Medulla oblongata (tissue), 1 donor: ENCODE measurements at regions not wholly inside any gene's neighbourhood (a gene's known extent, or its start where the extent isn't known, plus 50 kb on each side); places are given as distances from the start of the nearest gene placed in this dataset.

Experiments used
- DNase-seq: peaks from one replicate; pipeline ENCODE4 v3.0.0-alpha.2; 2015; ENCODE audit errors: extremely low spot score

DNA sequence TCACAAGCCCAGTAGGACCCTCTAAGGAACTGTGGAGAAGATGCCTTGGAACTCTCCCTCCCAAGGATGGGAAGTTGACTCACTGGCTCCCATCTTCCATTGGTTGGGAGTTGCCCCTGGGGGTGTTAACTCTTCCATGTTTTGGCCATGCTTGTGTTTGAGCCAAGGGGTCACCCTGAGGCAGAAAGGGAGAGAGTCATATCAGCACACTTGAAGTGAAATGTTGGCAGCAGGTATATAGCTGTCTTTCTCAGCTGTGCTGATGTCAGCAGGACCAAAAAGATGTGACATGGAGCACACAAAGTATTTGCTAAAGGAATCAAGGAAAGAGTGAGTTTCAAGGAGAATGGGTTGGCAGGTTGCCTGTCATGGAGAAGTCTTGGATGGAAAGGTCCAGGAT is 359.4 kb downstream of the RPS24 start:
- no peak for DNase-seq

DNA sequence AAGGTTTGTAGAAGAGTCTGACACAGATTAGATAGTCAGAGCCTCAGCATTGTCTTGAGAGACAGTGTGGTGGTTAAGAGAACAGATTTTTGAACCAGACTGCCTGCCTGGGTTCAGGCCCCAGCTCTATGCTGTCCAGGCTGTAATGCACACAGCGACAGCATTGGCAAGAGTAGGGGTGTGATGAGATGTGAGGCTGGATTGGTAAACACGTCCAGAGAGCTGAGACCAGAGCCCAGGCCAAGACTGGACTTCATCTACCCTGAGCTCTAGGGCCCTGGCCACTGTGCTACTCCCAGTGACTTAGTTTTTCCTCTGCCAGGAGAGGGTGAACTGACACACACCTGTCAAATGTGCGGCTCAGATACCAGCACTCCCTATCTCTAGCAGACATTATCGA is 360.4 kb downstream of the RPS24 start:
- DNase-seq, result no peak

DNA sequence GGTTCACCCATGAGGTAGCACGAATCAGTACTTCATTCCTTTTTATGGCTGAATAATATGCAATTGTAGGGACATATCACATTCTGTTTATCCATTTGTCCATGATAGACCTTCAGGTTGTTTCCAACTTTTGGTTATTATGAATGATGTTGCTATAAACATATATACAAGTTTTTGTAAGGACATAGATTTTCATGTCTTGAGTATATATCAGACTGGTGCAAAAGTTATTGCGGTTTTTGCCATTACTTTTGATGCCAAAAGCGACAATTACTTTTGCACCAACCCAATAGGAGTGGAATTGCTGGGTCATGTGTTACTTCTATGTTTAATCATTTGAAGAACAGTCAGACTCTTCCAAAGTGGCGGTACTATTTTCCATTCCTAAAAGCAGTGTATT is 361.5 kb downstream of the RPS24 start:
- DNase-seq, result no peak

DNA sequence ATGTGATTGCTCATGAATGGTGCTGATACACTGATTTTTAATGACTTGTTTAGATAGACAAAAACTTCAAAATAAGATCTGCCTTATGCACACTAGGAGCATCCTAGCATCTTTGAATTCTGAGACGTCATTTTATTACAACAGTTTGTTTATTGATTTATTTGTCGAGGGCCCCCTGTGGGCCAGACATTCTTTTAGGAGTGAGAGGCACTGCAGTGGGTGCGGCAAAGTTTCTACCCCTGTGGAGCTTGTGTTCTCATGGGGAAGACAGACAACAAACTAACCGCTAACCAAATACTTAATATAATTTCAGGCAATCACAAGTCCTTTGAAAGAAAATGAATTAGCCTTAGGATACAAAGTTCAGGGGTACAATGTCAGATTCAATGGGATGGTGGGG is 363.1 kb downstream of the RPS24 start:
- DNase-seq, result no peak

DNA sequence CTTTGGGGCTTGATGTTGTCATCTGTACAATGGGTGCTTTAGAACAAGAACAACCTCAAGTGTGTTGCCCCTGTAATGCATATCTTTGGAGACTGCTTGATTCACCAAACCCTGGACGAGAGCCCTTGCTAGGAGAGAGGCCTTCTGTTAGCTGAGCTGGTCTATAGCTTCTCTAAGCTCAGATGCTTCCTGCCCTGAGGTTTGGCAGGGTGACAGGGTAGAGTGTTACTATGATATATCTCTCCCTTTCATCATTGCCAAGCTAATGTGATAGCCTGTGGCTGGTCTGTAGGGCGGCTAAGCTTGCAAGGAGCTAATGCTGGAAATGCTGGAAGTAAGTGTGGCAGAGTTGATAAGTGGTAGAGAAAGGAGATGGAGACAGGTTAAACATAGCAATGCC is 364.1 kb downstream of the RPS24 start:
- DNase-seq, result no peak

DNA sequence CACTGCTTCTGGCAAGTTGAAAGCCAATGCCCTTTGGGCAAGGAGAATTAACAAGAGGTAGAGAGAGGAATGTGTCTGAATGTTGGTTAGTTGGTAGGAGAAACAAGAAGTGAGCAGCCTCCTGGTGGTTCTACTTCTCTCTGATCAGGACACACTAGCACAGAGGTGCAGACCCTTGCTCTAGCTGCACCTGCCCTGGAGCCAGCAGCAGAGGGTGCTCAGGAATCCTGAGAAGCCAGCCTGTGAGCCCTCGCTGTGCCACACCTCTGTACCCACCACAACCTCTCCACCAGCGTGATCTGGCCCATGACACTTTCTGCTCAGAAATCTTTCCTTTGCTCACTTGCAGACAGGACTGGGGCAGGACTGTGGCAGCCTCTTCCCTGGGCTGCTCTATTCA is 364.7 kb downstream of the RPS24 start:
- no peak for DNase-seq

DNA sequence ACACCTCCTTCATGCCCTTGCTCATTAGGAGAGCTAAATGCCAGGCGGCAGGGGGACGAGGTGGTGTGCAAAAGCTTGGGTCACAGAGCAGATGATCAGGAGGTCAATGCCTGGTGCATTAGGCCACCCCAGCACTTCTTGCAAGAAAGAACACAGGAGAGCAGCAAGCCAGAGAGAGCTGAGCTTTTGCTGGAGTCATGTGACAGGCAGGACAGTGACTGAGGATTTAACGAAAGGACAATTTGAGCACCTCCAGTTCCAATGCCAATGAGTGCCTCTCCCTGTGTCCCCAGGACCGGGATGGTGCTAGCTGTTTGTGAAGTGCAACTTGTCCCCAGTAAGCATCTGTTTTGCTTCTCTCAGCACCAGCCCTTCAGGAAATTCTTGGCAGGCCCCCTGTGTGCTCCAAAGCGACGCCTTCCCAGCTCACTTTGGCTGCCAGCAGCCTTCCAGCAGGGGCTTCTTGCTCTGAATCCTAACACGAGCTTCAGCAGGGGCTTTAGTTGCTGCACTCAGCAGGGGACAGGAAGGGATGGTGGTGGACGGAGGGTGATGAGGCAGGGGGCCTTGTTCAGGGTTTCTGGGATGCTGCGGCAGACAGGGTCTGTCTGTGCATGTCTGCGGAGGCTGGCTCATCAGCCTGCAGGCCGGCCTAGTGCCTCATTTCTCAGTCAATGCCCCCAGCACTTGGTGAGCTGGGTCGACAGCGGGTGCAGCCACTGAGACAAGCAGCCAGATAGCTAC is 368.1 kb downstream of the RPS24 start:
- peak; percentile 75 for DNase-seq

DNA sequence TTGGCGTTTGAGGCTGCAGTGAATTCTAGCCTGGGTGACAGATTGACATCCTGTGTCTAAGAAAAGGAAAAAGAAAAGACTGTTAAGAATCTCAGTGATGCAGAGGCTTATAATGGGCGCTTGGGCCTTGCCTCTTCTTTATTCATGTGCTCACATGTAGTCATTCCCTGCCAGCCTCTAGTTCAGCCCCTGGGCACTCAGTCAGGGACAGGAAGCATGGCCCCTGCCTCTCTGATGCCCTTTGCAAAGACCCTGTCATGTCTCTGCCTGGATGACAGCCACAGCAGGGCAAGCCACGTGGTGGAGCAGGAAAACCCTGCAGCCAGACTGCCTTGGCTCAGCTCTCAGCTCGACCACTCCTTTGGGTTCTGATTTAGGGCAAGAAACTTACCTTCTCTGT is 368.9 kb downstream of the RPS24 start:
- DNase-seq, result no peak

DNA sequence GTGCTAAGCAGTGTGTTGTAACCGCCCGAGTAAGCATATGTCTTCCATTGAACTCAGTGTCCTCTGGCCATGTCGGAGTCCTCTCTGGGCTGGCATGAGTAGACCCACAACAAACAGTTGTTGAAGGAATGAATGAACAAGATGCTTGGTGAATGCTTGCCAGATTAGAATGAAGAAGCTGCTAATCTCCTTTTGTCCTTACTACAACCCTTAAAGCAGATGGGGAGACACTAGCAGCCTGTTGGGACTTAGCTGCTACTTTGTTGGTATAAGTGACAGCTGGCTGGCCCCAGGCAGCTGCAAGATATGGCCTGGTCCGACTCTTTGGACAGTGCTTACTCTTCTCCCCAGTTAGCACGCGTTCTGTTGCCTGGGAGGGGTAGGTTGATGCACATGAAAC is 370.1 kb downstream of the RPS24 start:
- no peak for DNase-seq

DNA sequence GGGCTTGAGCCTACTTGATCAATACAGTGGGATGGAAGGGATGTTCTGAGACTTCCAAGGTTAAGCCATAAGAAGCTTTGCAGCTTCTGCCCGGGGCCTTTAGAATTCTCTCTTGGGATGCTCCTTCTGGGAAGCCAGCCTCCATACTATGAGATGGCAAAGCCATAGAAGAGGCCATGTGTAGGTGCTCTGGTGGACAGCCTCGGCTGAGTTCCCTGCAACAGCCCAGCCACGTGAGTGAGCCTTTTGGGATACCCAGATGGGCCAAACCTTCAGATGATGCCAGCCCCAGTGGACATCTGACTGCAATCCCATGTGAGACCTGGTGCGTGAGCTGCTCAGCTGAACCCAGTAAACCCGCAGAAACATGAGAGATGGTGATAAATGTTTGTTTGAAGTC is 370.6 kb downstream of the RPS24 start:
- DNase-seq, result no peak

DNA sequence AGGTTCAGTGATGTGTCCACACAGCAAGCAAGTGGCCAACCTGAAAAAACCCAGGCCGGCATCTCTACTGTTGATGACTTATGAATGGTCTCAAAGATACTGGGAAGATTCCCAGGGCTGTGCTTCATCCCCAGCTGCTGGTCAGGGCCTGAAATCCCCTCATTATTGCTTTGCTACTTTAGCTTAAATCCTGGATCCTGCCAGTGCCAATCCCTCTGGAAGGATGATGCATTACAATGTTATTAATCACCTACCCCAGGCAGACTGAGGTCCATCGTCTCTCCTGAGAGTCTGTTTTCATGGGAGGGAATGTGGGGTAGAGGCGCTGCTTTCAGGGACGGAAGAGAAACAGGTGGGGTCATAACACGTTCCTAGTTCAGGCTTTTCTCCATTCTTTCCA is 371.6 kb downstream of the RPS24 start:
- no peak for DNase-seq

DNA sequence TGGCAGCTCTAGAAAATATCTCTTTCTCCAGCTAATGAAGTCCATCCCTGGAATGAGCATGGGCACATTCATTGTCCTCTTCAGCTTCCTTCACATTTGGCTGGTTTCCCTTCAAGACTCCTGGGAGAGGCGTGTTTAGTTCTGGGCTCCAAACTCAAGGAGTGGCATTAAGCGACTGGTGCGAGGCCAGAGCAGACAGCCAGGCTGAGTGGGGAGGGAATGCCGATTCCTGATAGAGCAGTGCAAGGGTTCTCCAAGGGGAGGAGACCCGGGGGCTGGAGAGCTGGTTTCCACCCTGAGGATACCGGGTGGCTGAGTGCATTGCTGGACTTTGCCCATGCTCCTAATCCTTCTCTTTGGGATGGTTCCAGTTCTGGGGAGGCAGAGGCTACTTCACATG is 372.1 kb downstream of the RPS24 start:
- DNase-seq, result peak; percentile 50

DNA sequence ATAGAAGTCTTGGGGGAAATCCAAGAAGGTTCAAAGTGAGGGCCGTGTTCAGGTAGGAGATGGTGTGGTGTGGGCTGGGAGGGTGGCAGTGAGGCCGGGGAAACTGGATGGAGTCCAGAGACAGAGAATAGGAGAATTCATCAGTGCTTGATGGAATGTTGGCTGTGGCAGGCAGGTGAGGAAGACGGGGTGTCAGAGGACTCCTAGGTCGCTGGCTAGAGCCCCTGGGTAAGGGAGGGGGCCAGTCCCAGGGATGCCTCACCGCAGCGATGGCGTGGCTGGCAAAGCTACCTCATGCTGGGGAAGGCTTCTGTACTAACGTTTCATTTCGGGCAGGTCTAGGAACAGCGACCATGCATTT is 373.0 kb downstream of the RPS24 start:
- DNase-seq, result no peak

DNA sequence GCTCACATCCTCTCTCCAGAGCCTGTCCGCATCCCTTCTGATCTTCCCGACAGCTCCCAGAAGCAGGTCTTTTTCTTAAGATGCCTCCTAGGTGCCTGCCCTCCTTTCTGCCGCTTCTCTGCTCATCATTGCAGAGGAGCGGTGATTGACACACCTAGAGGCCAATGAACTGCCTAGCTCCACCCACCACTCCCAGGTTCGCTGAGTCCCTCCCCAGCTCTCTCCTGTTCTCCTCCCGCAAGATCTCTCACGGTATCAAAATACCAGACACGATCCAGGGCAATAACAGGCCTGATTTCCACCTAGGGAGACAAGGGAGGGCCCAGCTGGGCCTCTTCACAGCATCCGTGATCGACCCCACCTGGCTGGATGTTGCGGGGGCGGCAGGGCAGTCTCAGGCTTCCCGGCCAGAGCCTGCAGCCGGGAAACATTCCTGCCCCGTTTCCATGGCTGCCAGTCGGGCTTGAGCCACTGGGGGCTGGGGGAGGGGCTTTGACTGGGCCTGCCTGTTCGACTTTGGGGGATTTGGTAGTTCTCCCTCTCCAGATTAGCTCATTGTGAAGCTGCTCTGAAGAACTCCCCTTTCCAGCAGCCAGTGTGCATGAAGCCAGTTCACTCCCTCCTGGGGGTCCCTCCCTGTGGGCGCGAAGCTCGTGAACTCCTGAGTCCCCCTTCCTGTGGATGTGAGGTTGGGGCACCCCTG is 373.5 kb downstream of the RPS24 start:
- DNase-seq, result peak; percentile 73

DNA sequence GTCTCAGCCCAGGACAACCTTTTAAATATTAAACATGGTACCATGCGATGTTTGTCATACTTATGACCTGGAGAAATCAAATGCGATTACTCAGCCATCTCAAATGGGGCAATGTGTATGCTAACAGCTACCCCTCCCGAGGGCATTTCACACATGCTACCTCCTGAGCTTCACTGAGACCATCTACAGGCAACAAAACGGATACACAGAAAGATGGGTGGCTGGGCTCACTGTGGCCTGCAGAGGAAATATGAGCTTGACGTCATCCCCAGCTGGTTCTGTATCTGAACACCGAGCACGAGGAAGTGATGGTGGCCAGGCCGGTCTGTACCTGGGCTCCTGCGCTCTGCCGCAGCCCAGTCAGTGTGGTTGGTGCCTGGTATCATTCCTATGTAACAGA is 374.3 kb downstream of the RPS24 start:
- DNase-seq, result no peak

DNA sequence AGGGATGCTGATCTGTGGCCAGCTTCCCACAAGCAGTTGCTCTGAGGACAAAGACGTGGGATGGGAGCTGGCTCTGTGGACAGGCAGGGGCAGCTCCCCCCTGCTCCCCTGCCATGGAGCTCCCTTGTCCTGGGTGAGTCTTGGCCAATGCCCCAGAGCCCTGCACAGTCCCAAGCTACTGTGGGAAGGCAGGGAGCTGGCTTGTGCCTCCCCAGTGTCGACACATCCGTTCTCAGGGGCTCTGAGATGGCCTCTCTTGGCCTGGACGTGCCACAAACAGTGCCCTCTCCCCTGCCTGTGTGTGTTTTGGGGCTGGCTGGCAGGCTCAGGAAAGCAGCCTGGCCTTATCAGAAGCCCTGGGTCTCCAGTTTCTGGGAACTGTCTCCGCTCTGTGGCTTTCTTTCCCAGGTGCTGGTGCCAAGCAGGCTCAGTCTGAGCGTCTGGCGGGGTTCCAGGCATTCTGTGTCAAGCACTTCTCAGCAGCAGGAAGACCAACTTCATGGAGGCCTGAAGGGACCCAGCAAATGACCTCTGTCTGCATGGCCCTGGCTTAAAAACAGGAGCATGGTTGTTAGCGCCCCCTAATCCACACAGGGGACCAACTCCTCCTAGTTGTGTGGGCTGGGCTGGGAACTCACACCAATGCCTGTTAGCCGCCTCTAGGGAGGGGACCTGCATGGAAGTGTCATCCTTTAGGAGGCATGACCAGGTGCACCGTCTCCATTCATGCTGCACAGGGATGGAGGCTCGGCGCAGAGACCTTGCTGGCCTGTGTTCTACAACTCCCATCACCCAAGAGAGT is 375.2 kb downstream of the RPS24 start:
- peak; percentile 54 for DNase-seq

DNA sequence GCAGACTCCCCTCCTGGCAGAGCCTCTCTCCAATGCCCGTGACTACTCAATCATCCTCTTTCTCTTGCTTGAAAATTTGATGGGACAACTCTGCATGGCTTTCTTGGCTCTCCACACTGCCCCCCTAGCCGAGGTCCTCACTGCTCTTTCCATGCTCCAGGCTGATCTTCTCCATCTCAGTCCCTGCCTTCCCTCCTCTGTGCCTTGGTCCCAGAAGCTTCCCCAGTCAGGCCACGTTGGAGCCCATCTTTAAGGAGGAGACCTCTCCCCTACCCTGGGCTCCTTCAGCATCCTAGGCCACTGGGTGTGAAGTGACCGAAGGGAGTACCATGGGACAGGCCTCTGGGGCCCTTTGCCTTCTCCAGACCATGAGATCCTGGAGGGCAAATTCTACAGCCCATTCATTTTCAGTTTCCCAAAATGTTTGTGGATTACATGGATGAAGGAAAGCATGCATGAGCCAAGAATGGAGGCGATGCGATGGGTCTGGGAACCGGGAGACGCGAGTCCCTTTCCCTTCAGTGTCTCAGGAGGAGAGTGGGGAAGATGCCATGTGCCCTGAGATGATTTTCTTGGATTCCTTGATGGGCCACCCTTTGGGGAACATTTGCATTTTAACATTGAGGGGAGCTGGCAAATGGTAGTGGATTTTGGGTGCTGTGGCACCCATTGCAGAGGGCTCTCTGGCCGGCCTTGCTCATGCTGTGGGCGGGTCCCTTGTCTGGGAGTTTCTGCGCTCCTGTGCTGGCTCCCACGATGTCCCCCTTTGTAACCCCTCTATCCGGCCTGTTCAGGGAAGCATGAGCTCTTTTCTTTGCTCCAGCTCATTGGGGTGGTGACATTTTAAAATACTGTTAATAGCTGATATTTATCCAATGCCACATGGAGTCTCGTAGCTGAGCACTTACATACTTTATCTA is 376.6 kb downstream of the RPS24 start:
- no peak for DNase-seq

DNA sequence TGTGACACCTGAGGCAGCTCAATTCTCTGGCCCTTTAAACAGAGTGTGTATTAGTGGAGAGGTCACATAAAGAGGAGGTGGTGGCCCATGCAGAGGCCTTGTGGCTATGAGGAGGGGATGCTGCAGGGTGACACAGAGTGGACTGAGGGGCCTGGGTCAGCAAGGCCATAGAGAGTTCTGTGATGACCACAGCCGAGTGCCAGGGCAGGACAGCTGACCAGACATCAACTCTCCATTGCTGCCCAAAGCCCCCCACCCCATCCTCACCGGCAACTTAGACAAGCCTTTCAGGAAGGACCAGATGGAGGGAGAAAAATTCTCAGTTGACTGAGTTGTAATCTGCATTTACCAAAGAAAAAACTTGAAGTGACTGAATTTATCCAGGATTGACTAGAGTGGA is 378.1 kb downstream of the RPS24 start:
- DNase-seq, result no peak

DNA sequence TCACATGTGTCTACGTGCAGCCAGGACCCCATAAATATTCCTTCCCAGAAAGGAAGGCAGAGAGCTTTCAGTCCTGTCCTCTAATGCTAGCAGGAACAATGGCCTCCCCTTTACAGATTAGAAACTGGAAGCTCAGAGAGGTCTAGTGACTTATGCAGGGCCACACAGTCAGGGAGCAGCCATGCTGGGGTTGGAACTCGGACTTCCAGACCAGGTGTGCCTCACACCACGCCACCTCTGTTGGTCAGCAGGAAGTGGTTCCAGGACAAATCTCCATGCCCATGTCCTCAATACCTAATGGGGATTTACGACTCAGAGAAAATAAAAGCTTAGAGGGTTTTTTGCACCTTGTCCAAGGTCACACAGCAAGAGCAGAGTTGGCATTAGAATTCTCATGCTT is 378.9 kb downstream of the RPS24 start:
- no peak for DNase-seq

DNA sequence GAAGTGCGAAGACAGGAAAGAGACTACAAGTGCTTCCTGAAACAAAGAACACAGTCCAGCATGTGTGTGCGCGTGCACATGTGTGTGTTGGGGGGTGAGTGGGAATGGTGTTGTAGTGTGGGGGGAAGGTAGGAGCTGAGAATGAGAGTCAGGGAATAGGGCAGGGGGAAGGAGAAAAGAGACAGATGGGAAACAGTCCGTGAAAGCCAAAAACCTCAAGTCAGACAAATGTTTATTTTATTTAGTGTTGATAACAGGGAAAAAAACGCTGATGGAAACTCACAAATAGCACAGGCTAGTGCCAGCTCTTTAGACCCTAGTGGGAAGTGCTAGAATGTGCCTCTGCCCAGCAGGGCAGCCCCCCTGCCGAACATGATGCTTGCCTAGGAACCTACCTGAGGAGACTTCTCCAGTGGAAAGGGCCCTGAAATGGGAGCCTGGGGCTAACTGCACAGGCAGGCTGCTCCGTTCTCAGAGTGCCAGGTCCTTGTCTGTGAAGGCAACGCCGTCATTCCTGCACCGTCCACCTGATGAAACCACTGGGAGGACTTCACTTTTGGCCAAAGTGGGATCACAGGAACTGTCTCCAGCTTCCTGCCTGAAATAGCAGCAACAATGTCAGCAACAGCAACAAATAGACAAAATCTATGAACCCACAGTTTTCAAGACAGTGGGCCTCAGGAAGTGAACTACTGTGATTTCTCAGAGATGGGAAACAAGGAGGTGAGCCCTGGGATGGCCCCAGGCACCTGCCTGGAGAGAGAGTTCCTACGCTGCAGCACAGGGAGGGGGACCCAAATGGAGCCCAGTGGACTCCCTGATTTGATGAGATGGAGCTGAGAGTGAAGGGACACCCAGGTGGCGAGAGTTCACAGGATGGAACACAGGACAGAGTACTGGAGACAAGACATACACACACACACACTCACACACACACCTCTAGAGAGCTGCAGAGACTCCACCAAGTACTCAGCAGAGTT is 379.7 kb downstream of the RPS24 start:
- DNase-seq, result no peak

DNA sequence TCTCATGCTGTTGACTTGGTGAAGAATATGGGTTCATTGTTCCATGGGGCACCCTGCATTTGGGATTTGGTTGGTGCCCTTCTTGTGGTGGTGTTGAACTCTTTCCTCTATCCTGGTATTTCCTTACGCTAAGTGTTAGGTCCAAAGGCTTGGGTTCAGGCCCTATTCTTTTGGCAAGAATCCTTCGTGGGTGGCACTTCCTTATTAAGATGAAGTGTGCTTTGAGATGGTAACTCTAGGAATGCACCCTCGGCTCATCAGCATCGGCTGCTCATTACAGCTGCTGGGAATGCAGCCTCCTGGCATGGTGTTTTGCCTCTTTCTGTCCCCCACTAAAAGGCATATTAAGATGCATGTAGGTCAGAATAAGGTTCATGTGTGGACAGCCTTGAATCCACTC is 380.7 kb downstream of the RPS24 start:
- no peak for DNase-seq
